ENCODE measurements at regions not wholly inside any gene's neighbourhood (a gene's known extent, or its start where the extent isn't known, plus 50 kb on each side); places are given as distances from the start of the nearest gene placed in this dataset.

DNA sequence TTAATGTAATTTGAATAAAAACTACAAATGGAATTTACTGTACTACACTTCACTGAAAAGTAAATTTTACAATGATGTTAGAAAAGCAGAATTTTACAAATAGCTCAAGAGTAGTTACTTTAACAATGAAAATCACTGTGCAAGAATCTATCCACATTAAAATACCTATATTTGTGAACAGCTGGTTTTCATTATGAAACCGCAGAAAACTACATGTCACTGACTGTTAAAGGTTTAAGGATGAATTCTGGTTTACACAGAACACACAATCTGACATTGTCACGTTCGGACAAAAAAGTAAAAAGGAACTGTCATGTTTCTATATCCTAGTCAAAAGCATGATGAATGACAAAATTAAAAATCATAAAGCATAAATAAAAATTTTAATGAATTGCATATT, 415.3 kb upstream of the PRKCQ start:
- H3K4me3 ChIP-seq = no peak overlapping the region
- no peaks in the 10 kb centered on the region for H3K27me3 ChIP-seq
- DNase-seq = no peak
- TF ChIP-seq EP300 (IDR thresholded peaks at IDR 0.05) = no peak
- TF ChIP-seq, protein P1, sequence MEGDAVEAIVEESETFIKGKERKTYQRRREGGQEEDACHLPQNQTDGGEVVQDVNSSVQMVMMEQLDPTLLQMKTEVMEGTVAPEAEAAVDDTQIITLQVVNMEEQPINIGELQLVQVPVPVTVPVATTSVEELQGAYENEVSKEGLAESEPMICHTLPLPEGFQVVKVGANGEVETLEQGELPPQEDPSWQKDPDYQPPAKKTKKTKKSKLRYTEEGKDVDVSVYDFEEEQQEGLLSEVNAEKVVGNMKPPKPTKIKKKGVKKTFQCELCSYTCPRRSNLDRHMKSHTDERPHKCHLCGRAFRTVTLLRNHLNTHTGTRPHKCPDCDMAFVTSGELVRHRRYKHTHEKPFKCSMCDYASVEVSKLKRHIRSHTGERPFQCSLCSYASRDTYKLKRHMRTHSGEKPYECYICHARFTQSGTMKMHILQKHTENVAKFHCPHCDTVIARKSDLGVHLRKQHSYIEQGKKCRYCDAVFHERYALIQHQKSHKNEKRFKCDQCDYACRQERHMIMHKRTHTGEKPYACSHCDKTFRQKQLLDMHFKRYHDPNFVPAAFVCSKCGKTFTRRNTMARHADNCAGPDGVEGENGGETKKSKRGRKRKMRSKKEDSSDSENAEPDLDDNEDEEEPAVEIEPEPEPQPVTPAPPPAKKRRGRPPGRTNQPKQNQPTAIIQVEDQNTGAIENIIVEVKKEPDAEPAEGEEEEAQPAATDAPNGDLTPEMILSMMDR (IDR thresholded peaks at IDR 0.05) = no peak
- no peak for TF ChIP-seq POLR2A (IDR thresholded peaks at IDR 0.05)
- intact Hi-C loops (cut with DNase I) = no loop called here
- no peaks in the 10 kb centered on the region for H3K4me1 ChIP-seq (ENCODE audit: insufficient read depth)
- 34 to 40% (median 37%) methylated on average over 3 of the region's 3 CpGs for WGBS, 3 donors
- H3K36me3 ChIP-seq = no peaks in the 10 kb centered on the region
- no peak overlapping the region for H3K27ac ChIP-seq
- H3K9me3 ChIP-seq = no peaks in the 10 kb centered on the region

DNA sequence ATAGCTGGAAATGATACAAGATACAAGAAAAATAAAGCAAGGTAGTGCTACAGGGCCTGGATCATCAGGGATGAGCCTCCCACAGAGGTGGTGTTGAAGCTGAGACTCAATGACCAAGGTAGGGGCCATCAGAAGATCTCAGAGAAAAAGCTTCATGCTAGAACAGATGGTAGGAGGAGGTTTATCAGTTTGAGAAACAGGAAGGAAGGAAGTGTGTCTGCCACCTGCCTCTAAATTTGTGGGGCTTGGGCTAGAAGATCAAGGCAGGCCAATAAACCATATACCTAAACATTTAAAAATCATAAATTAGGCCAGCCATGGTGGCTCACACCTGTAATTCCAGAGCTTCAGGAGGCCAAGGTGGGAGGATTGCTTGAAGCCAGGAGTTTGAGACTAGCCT, 410.8 kb upstream of the PRKCQ start:
- DNase-seq = no peak
- H3K27me3 ChIP-seq = no peaks in the 10 kb centered on the region
- no peak overlapping the region for H3K4me3 ChIP-seq
- H3K27ac ChIP-seq = no peak overlapping the region
- no peaks in the 10 kb centered on the region for H3K9me3 ChIP-seq
- intact Hi-C loops (cut with DNase I) = no loop called here
- no peaks in the 10 kb centered on the region for H3K36me3 ChIP-seq
- no peaks in the 10 kb centered on the region for H3K4me1 ChIP-seq (ENCODE audit: insufficient read depth)
- TF ChIP-seq EP300 (IDR thresholded peaks at IDR 0.05) (no peak), POLR2A (IDR thresholded peaks at IDR 0.05) (no peak)
- TF ChIP-seq, protein P1 (IDR thresholded peaks at IDR 0.05) = no peak

DNA sequence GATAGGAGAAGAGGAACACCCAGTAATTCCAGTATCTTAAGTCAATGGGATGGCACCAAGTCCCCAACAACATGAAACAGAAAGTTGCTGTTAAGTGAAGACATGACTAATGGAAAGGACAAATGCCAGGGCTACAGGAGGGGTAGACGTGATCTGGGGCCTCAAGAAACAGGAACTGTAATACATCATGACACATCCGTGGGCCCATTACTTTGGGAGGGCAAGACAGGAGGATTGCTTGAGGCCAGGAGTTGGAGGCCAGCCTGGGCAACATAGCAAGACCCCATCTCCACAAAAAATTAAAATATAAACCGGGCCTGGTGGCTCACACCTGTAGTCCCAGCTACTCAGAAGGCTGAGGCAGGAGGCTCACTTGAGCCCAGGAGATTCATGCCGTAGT, 408.6 kb upstream of the PRKCQ start:
- Histone ChIP-seq H3K27me3 (no peaks in the 10 kb centered on the region), H3K27ac (no peak overlapping the region), H3K9me3 (no peaks in the 10 kb centered on the region), H3K36me3 (no peaks in the 10 kb centered on the region), H3K4me3 (no peak overlapping the region), H3K4me1 (ENCODE audit: insufficient read depth) (no peaks in the 10 kb centered on the region)
- no peak for TF ChIP-seq EP300 (IDR thresholded peaks at IDR 0.05)
- TF ChIP-seq, protein P1 (IDR thresholded peaks at IDR 0.05) = no peak
- no peak for TF ChIP-seq POLR2A (IDR thresholded peaks at IDR 0.05)
- 89 to 95% (median 90%) methylated on average over 4 of the region's 4 CpGs for WGBS, 3 donors
- no peak for DNase-seq
- intact Hi-C loops (cut with DNase I) = no loop called here

DNA sequence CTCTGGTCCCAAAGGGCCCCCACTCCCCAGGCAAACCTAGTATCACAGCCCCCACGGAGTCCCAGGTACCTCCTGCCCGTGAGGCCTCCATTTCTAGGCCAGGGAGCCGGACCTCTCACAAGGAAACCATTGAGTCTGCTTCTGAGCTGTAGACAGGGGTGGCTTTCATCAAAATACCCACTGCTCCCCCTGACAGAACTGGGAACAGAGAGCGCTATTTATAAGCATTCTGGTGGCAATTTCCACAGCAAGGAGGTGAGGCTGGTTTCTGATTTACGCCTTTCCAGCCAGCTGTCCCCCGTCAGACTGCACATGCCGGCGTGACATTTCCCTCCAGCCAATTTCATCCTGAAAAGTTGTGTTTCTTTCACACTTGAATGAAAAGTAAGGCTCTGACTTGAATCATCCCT, 407.5 kb upstream of the PRKCQ start:
- no peak overlapping the region for H3K4me3 ChIP-seq
- no peak for DNase-seq
- intact Hi-C loops (cut with DNase I) = no loop called here
- no peak overlapping the region for H3K27ac ChIP-seq
- TF ChIP-seq POLR2A (IDR thresholded peaks at IDR 0.05) (no peak), EP300 (IDR thresholded peaks at IDR 0.05) (no peak)
- TF ChIP-seq, protein P1 (IDR thresholded peaks at IDR 0.05) = no peak
- 69 to 74% (median 74%) methylated on average over 8 of the region's 8 CpGs for WGBS, 3 donors
- H3K9me3 ChIP-seq = no peaks in the 10 kb centered on the region
- no peaks in the 10 kb centered on the region for H3K27me3 ChIP-seq
- H3K4me1 ChIP-seq (ENCODE audit: insufficient read depth) = no peaks in the 10 kb centered on the region
- no peaks in the 10 kb centered on the region for H3K36me3 ChIP-seq

DNA sequence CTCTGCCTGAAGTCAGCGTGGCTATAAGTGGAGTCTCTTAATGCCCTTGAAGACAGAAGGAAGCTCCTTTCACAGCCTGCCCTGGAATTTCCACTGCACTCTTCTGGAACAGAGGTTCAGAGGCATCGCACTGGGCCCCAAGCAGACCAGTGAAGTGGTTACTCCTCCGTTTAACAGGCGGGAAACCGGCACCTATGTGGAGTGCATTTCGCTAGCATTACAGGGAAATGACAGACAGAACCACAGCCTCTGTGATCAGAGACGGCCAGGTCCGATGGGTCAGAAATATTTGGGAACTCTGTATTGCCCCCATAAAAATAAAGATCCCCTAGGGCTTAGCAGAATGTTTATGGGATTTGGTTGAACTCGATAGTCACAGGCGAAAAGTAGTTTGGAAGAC, 406.9 kb upstream of the PRKCQ start:
- Histone ChIP-seq H3K36me3 (no peaks in the 10 kb centered on the region), H3K27me3 (no peaks in the 10 kb centered on the region), H3K4me1 (ENCODE audit: insufficient read depth) (no peaks in the 10 kb centered on the region), H3K27ac (no peak overlapping the region), H3K9me3 (no peaks in the 10 kb centered on the region), H3K4me3 (no peak overlapping the region)
- 89 to 94% (median 93%) methylated on average over 10 of the region's 10 CpGs for WGBS, 3 donors
- TF ChIP-seq, protein P1 (IDR thresholded peaks at IDR 0.05) = no peak
- TF ChIP-seq EP300 (IDR thresholded peaks at IDR 0.05) (no peak), POLR2A (IDR thresholded peaks at IDR 0.05) (no peak)
- DNase-seq = no peak
- intact Hi-C loops (cut with DNase I) = no loop called here
